Keratinocyte (primary cell): ENCODE measurements at regions not wholly inside any gene's neighbourhood (a gene's known extent, or its start where the extent isn't known, plus 50 kb on each side); places are given as distances from the start of the nearest gene placed in this dataset.
A peak's percentile ranks its signal among the peaks of the same experiment; 100 is the strongest.

Source experiments
- DNase-seq: peaks from one replicate; pipeline ENCODE4 v3.0.0-alpha.2; 2011; ENCODE audit warnings: low read depth, missing footprints, low spot score
- FAIRE-seq: peaks from 2 replicates; lab custom pipeline; 2011; peaks lifted over from hg19 to GRCh38; lab: Jason Lieb, UNC
- H2AFZ ChIP-seq: 2 replicates; pipeline ENCODE4 v1.6.0; 2012; ENCODE audit warnings: low read length, control low read depth, inconsistent platforms; ENCODE audit not compliant: control insufficient read depth
- H3K27ac ChIP-seq: 2 replicates; pipeline ENCODE4 v1.5.1; 2011; ENCODE audit warnings: low read length; ENCODE audit not compliant: control insufficient read depth, insufficient read depth
- H3K27me3 ChIP-seq: 3 replicates; pipeline ENCODE4 v1.6.0; 2011; ENCODE audit warnings: low read length; ENCODE audit not compliant: control insufficient read depth, insufficient read depth; ENCODE audit errors: extremely low read depth
- H3K36me3 ChIP-seq, 2 experiments: 2 replicates in 1 of 2; 3 replicates in 1 of 2; pipeline ENCODE4 v1.5.1; 2011; ENCODE audit warnings: low read length in 2 of 2, mild to moderate bottlenecking in 1 of 2; ENCODE audit not compliant: control insufficient read depth in 2 of 2, insufficient read depth in 2 of 2; ENCODE audit errors: extremely low read depth in 1 of 2
- H3K4me1 ChIP-seq: 3 replicates; pipeline ENCODE4 v1.5.1; 2011; ENCODE audit warnings: low read length; ENCODE audit not compliant: control insufficient read depth, insufficient read depth; ENCODE audit errors: extremely low read depth
- H3K4me2 ChIP-seq: 3 replicates; pipeline ENCODE4 v1.6.0; 2011; ENCODE audit warnings: low read depth, low read length; ENCODE audit not compliant: control insufficient read depth, insufficient read depth; ENCODE audit errors: extremely low read depth
- H3K4me3 ChIP-seq, 3 experiments: fragments of 200-600 bp in 1 of 3; sonication (generic) in 1 of 3; 2 replicates in 2 of 3; 3 replicates in 1 of 3; pipeline ENCODE4 v1.5.1; 2011 to 2016; ENCODE audit warnings: low read length in 3 of 3, mild to moderate bottlenecking in 3 of 3, control low read depth in 2 of 3, inconsistent platforms in 1 of 3, low read depth in 1 of 3, mixed read lengths in 1 of 3, mixed run types in 1 of 3, moderate library complexity in 1 of 3; ENCODE audit not compliant: control insufficient read depth in 2 of 3, insufficient read depth in 2 of 3; ENCODE audit errors: extremely low read depth in 1 of 3
- H3K79me2 ChIP-seq: 2 replicates; pipeline ENCODE4 v1.6.0; 2012; ENCODE audit warnings: low read length; ENCODE audit not compliant: control insufficient read depth, insufficient read depth
- H3K9ac ChIP-seq: 3 replicates; pipeline ENCODE4 v1.6.0; 2011; ENCODE audit warnings: low read length; ENCODE audit not compliant: control insufficient read depth, insufficient read depth; ENCODE audit errors: extremely low read depth
- H3K9me1 ChIP-seq: 3 replicates; pipeline ENCODE4 v1.6.0; 2011; ENCODE audit warnings: low read length; ENCODE audit not compliant: control insufficient read depth, insufficient read depth; ENCODE audit errors: extremely low read depth
- H3K9me3 ChIP-seq: 2 replicates; pipeline ENCODE4 v1.5.1; 2012; ENCODE audit warnings: low read depth, low read length; ENCODE audit not compliant: control insufficient read depth
- H4K20me1 ChIP-seq: 3 replicates; pipeline ENCODE4 v1.6.0; 2011; ENCODE audit warnings: low read length; ENCODE audit not compliant: control insufficient read depth, insufficient read depth; ENCODE audit errors: extremely low read depth
- EZH2 ChIP-seq: IDR thresholded peaks from one replicate; pipeline ENCODE4 v1.6.1; 2012; ENCODE audit warnings: inconsistent platforms, mild to moderate bottlenecking, low read length, moderate library complexity
- dilution Hi-C: fragments of 300-500 bp; cut with MboI; formaldehyde crosslinking; loops from one replicate; pipeline ENCODE4 v1.7.0; 2020; ENCODE audit warnings: low sequenced_read_pairs; ENCODE audit not compliant: extremely low pct_ligation_motif_present
- TF ChIP-seq, protein P1 (sequence below), 3 experiments: IDR thresholded peaks in 1 of 3; conservative IDR thresholded peaks in 1 of 3; optimal IDR thresholded peaks in 1 of 3; 2 replicates in 2 of 3; 3 replicates in 1 of 3; pipeline versions ENCODE3 to v1.5.1; 2011; ENCODE audit warnings: low read length in 3 of 3, mild to moderate bottlenecking in 3 of 3, moderate library complexity in 2 of 3, control low read depth in 1 of 3, inconsistent platforms in 1 of 3; ENCODE audit not compliant: insufficient read depth in 2 of 3; ENCODE audit errors: extremely low read depth in 1 of 3

DNA sequence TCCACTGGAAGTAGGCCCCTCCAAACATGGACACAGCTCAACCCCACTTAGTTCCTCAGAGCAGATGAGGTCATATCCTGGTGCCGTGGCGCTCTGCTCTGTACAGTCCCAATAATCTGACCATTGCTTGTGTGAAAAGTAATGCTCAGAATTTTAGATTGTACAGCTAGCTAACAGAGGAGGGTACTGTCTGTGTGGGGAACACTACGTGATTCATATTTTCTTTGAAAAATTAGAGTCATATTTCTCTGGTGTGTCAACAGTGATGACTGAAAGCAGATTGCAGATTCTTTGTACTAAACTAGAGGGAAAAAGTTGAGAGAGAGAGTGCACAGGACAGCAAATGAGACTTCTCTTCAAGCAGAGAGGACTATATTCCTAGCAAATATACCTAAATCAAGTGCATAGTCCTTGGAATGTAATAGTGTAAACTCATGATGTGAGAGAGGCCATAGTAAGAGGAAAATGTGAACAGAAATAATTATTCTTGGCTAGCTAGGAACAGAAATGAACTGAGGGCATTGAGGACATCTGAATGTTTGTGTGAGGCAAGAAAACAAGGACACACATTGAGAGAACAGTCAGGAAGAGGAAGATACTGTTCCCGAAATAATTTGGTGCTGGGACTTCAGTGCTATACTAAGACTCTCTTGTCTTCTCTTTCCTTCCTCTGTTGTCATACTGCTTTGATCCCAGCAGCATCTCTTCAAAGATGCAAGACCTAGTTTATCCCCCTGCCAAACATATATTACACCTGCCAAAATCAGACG, 157.0 kb upstream of the RND3 start:
- Histone ChIP-seq H3K9ac (no peak overlapping the region), H3K4me1 (peaks cover 6% of the 10 kb centered on the region), H3K4me2 (no peak overlapping the region), H3K27ac (no peak overlapping the region), H3K4me3 (no peak overlapping the region), H4K20me1 (no peaks in the 10 kb centered on the region), H2AFZ (peak overlapping the region; percentile 23), H3K79me2 (no peaks in the 10 kb centered on the region), H3K36me3 (no peaks in the 10 kb centered on the region), H3K27me3 (no peaks in the 10 kb centered on the region), H3K9me1 (no peaks in the 10 kb centered on the region), H3K9me3 (no peaks in the 10 kb centered on the region)
- TF ChIP-seq, protein P1, sequence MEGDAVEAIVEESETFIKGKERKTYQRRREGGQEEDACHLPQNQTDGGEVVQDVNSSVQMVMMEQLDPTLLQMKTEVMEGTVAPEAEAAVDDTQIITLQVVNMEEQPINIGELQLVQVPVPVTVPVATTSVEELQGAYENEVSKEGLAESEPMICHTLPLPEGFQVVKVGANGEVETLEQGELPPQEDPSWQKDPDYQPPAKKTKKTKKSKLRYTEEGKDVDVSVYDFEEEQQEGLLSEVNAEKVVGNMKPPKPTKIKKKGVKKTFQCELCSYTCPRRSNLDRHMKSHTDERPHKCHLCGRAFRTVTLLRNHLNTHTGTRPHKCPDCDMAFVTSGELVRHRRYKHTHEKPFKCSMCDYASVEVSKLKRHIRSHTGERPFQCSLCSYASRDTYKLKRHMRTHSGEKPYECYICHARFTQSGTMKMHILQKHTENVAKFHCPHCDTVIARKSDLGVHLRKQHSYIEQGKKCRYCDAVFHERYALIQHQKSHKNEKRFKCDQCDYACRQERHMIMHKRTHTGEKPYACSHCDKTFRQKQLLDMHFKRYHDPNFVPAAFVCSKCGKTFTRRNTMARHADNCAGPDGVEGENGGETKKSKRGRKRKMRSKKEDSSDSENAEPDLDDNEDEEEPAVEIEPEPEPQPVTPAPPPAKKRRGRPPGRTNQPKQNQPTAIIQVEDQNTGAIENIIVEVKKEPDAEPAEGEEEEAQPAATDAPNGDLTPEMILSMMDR (optimal IDR thresholded peaks at IDR 0.05 in 1 of 3, IDR thresholded peaks at IDR 0.05 in 1 of 3, conservative IDR thresholded peaks at IDR 0.05 in 1 of 3; ENCODE audit: extremely low read depth in 1 of 3, insufficient read depth in 2 of 3, low read length in 3 of 3) = no peak
- no peak for TF ChIP-seq EZH2
- dilution Hi-C loops = no loop called here
- DNase-seq (no peak), FAIRE-seq (no peak)

DNA sequence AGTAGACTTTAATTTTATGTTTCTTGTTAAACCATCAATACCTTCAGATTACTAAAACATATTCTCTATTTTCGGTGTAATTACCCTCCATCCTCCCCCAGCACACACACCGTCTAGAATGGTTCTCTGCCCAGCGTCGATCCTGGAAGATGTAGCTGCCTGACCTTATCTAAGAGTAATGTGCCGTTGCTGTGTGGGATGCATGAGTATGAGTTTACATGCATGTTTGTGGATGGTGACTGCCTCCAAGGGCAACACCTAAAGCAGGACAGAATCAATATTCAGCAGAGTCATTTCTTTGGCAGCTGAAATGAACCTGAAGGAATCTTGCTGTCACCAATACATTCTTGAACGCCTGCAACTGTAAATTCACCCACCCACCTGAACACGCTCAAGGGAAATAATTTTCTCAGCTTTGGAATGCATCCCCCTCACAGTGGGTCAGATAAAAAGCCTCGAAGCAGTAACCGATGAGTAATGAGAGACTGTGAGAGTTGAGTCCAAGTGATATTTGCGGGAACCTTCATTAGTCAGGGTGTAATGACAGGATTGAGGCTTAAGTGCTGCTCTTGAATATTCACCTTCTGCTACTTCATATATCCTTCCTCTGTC, 155.8 kb upstream of the RND3 start:
- no peak overlapping the region for H2AFZ ChIP-seq
- H4K20me1 ChIP-seq = no peaks in the 10 kb centered on the region

More for the DNA sequence above, 155.8 kb upstream of the RND3 start:
- no peaks in the 10 kb centered on the region for H3K36me3 ChIP-seq
- FAIRE-seq (no peak), DNase-seq (no peak)
- dilution Hi-C loops = no loop called here
- no peak overlapping the region for H3K4me2 ChIP-seq
- H3K9me3 ChIP-seq = no peaks in the 10 kb centered on the region
- H3K27me3 ChIP-seq = no peaks in the 10 kb centered on the region
- TF ChIP-seq EZH2 = no peak
- TF ChIP-seq, protein P1 (optimal IDR thresholded peaks at IDR 0.05 in 1 of 3, IDR thresholded peaks at IDR 0.05 in 1 of 3, conservative IDR thresholded peaks at IDR 0.05 in 1 of 3; ENCODE audit: extremely low read depth in 1 of 3, insufficient read depth in 2 of 3, low read length in 3 of 3) = no peak
- no peak overlapping the region for H3K27ac ChIP-seq
- no peaks in the 10 kb centered on the region for H3K9me1 ChIP-seq
- no peaks in the 10 kb centered on the region for H3K79me2 ChIP-seq
- H3K9ac ChIP-seq = no peak overlapping the region
- H3K4me3 ChIP-seq = no peak overlapping the region
- peaks cover 6% of the 10 kb centered on the region for H3K4me1 ChIP-seq
